ENCODE measurements at regions not wholly inside any gene's neighbourhood (a gene's known extent, or its start where the extent isn't known, plus 50 kb on each side); places are given as distances from the start of the nearest gene placed in this dataset.

DNA sequence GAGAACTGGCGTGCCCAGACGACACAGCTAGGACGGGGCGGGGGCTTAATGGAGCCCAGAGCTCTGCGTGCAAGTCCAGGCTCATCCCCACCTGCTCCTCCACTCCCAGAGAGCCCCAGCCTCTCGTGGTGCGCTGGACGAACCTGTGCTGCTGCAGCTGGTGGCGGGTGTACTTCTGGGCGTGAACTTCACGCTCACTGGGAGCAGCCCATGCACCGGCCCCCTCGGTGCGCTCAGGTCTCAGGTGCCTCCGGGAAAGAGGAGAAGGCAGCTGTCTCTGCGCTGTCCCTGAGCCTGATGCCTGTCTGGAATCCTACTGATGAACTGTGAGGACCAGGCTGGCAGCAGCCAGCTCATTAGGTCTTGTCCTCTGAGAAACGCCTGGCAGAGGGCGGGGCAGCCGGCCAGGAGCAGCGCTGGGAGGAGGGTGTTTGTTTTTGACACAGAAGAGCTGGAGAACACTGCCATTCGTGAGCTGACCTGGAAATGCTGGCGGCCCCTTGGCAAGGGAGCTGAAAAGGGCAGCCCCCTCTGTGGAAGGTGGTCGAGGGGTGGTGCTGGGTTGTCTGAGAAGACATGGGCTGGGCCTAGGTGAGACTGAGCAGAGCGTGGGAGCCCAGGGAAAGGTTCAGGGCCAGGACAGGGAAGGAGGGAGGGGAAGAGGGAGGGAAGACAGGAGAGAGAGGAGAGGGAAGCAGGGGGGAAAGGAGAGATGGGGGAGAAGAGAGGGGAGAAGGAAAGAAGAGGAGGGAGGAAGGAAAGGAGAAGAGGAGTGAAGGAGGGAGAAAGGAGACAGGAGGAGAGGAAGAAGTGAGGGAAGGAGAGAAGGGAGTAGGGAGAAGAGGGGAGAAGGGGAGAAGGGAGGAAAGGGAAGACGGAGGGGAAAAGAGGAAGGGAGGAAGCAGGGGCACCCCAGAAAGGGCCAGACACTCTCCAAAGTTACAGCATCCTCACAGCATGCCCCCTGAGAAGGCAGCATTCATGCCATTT is 53.5 kb upstream of the TNS3 start:
- Histone ChIP-seq H3K27ac (ENCODE audit: low read depth, low read length) (no peak overlapping the region), H3K4me1 (ENCODE audit: insufficient read depth, low read length) (no peaks in the 10 kb centered on the region), H3K36me3 (ENCODE audit: insufficient read depth, low read length) (no peaks in the 10 kb centered on the region), H3K4me3 (ENCODE audit: low read length in 2 of 2) (no peak overlapping the region), H3K9me3 (ENCODE audit: control insufficient read depth in 1 of 2, low read length in 2 of 2) (no peaks in the 10 kb centered on the region), H3K27me3 (ENCODE audit: insufficient read depth, low read length) (no peaks in the 10 kb centered on the region)
- DNase-seq: no peak
- H3K9me3 Mint-ChIP-seq: peaks cover 0 to 6% (median 2%) of the 10 kb centered on the region in 8 donors
- H3K36me3 Mint-ChIP-seq: no peaks in the 10 kb centered on the region
- H3K27ac Mint-ChIP-seq: peak overlapping the region in 1 of 7 donors; percentile 75
- H3K4me3 Mint-ChIP-seq: no peak overlapping the region
- intact Hi-C loops (cut with micrococcal nuclease): no loop called here
- POLR2A ChIA-PET (ENCODE audit: partially characterized antibody): no interaction called here
- H3K27me3 Mint-ChIP-seq: no peaks in the 10 kb centered on the region
- H3K4me1 Mint-ChIP-seq: peaks cover 0 to 1% (median 0%) of the 10 kb centered on the region in 4 donors
- CTCF ChIA-PET (ENCODE audit: partially characterized antibody): no interaction called here

DNA sequence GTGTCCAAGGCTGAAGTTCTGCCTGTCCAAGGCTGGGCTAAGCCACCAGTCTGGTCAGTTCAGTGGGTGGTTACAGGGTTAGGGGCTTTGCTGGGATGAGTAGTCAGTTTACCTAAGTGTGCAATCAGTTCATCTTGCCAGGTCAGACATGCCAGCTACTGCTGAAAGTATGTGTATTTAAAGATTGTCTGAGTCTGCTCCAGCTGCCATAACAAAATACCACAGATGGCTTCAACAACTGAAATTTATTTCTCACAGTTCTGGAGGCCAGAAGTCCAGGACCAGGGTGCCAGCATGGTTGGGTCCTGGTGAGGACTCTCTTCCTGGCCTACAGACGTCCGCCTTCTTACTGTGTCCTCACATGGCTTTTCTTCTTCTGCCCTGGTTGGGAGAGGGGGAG is 52.4 kb upstream of the TNS3 start:
- no peak overlapping the region for H3K27ac Mint-ChIP-seq
- H3K4me3 Mint-ChIP-seq: no peak overlapping the region
- no peaks in the 10 kb centered on the region for H3K36me3 Mint-ChIP-seq
- ChIA-PET CTCF (ENCODE audit: partially characterized antibody) (no interaction called here), POLR2A (ENCODE audit: partially characterized antibody) (no interaction called here)
- peaks cover 0 to 1% (median 0%) of the 10 kb centered on the region in 4 donors for H3K4me1 Mint-ChIP-seq
- no peaks in the 10 kb centered on the region for H3K27me3 ChIP-seq (ENCODE audit: insufficient read depth, low read length)
- H3K4me3 ChIP-seq (ENCODE audit: low read length in 2 of 2): no peak overlapping the region
- H3K9me3 Mint-ChIP-seq: peaks cover 0 to 5% (median 0%) of the 10 kb centered on the region in 8 donors
- no peaks in the 10 kb centered on the region for H3K27me3 Mint-ChIP-seq
- no peaks in the 10 kb centered on the region for H3K36me3 ChIP-seq (ENCODE audit: insufficient read depth, low read length)
- no peak for DNase-seq
- no peak overlapping the region for H3K27ac ChIP-seq (ENCODE audit: low read depth, low read length)
- no peaks in the 10 kb centered on the region for H3K9me3 ChIP-seq (ENCODE audit: control insufficient read depth in 1 of 2, low read length in 2 of 2)
- intact Hi-C loops (cut with micrococcal nuclease): no loop called here
- H3K4me1 ChIP-seq (ENCODE audit: insufficient read depth, low read length): no peaks in the 10 kb centered on the region

DNA sequence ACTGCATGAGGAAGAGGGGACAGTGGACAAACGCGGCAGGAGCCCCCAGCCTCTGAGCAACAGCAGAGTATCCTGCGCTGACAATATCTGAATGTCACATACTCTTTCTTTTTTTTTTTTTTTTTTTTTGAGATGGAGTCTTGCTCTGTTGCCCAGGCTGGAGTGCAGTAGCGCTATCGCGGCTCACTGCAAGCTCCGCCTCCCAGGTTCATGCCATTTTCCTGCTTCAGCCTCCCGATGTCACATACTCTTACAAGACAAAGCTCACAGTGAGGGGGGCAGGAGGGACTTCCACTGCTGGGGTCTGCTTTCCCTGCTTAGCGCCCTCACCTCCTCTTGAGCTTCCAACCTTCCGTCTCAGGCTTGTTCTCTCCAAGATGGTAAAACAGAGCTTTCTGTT is 51.2 kb upstream of the TNS3 start:
- H3K4me3 Mint-ChIP-seq: no peak overlapping the region
- Histone ChIP-seq H3K36me3 (ENCODE audit: insufficient read depth, low read length) (no peaks in the 10 kb centered on the region), H3K27me3 (ENCODE audit: insufficient read depth, low read length) (no peaks in the 10 kb centered on the region), H3K9me3 (ENCODE audit: control insufficient read depth in 1 of 2, low read length in 2 of 2) (no peaks in the 10 kb centered on the region), H3K4me3 (ENCODE audit: low read length in 2 of 2) (no peak overlapping the region), H3K4me1 (ENCODE audit: insufficient read depth, low read length) (no peaks in the 10 kb centered on the region), H3K27ac (ENCODE audit: low read depth, low read length) (no peak overlapping the region)
- ChIA-PET POLR2A (ENCODE audit: partially characterized antibody) (no interaction called here), CTCF (ENCODE audit: partially characterized antibody) (interaction anchor here (0.9 kb wide), 1 partner anchor 9 kb away, joined by 3 read pairs; no protein-coding TSS in a partner anchor)
- intact Hi-C loops (cut with micrococcal nuclease): no loop called here
- no peak for DNase-seq
- no peak overlapping the region for H3K27ac Mint-ChIP-seq
- H3K36me3 Mint-ChIP-seq: no peaks in the 10 kb centered on the region
- H3K4me1 Mint-ChIP-seq: peaks cover 0 to 1% (median 0%) of the 10 kb centered on the region in 4 donors
- no peaks in the 10 kb centered on the region for H3K27me3 Mint-ChIP-seq
- peaks cover 0 to 3% (median 0%) of the 10 kb centered on the region in 8 donors for H3K9me3 Mint-ChIP-seq
